ENCODE measurements at regions not wholly inside any gene's neighbourhood (a gene's known extent, or its start where the extent isn't known, plus 50 kb on each side); places are given as distances from the start of the nearest gene placed in this dataset.

DNA sequence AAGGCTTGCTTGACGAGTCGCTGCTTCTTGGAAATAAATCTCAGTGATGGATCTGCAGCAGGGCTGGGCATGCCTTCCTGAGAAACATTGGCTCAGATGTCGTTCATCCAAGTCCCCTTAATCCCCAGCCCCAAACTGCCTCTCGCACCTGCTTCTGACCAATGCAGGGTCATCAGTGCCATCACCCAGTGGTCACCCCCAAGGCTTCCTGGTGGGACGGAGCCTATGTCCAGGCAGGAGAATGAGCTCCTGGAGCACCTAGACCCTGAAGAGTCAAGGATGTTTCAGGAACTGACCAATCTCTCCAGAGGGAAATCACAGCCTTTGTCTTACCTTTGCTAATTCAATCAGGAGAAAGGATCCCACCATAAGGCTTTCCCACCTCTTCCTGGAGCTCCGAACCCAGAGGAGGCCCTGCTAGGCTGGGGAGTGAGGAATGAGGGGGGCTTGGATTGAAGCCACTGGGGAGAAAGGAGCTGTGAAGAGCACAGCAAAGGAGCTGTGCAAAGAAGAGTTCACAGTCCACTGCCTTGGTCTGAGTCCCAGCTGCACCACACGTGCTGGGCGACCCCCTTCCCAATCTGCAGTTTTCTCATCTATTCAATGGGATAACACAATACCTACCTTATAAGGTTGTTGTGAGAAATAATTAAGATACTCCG is 416.1 kb downstream of the NPHP4 start:
- TF ChIP-seq, protein P1, sequence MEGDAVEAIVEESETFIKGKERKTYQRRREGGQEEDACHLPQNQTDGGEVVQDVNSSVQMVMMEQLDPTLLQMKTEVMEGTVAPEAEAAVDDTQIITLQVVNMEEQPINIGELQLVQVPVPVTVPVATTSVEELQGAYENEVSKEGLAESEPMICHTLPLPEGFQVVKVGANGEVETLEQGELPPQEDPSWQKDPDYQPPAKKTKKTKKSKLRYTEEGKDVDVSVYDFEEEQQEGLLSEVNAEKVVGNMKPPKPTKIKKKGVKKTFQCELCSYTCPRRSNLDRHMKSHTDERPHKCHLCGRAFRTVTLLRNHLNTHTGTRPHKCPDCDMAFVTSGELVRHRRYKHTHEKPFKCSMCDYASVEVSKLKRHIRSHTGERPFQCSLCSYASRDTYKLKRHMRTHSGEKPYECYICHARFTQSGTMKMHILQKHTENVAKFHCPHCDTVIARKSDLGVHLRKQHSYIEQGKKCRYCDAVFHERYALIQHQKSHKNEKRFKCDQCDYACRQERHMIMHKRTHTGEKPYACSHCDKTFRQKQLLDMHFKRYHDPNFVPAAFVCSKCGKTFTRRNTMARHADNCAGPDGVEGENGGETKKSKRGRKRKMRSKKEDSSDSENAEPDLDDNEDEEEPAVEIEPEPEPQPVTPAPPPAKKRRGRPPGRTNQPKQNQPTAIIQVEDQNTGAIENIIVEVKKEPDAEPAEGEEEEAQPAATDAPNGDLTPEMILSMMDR (IDR thresholded peaks at IDR 0.05): no peak
- TF ChIP-seq, protein P2, sequence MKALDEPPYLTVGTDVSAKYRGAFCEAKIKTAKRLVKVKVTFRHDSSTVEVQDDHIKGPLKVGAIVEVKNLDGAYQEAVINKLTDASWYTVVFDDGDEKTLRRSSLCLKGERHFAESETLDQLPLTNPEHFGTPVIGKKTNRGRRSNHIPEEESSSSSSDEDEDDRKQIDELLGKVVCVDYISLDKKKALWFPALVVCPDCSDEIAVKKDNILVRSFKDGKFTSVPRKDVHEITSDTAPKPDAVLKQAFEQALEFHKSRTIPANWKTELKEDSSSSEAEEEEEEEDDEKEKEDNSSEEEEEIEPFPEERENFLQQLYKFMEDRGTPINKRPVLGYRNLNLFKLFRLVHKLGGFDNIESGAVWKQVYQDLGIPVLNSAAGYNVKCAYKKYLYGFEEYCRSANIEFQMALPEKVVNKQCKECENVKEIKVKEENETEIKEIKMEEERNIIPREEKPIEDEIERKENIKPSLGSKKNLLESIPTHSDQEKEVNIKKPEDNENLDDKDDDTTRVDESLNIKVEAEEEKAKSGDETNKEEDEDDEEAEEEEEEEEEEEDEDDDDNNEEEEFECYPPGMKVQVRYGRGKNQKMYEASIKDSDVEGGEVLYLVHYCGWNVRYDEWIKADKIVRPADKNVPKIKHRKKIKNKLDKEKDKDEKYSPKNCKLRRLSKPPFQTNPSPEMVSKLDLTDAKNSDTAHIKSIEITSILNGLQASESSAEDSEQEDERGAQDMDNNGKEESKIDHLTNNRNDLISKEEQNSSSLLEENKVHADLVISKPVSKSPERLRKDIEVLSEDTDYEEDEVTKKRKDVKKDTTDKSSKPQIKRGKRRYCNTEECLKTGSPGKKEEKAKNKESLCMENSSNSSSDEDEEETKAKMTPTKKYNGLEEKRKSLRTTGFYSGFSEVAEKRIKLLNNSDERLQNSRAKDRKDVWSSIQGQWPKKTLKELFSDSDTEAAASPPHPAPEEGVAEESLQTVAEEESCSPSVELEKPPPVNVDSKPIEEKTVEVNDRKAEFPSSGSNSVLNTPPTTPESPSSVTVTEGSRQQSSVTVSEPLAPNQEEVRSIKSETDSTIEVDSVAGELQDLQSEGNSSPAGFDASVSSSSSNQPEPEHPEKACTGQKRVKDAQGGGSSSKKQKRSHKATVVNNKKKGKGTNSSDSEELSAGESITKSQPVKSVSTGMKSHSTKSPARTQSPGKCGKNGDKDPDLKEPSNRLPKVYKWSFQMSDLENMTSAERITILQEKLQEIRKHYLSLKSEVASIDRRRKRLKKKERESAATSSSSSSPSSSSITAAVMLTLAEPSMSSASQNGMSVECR (CRISPR knock-in tag; IDR thresholded peaks at IDR 0.05; ENCODE audit: borderline replicate concordance): no peak
- TF ChIP-seq, protein P3, sequence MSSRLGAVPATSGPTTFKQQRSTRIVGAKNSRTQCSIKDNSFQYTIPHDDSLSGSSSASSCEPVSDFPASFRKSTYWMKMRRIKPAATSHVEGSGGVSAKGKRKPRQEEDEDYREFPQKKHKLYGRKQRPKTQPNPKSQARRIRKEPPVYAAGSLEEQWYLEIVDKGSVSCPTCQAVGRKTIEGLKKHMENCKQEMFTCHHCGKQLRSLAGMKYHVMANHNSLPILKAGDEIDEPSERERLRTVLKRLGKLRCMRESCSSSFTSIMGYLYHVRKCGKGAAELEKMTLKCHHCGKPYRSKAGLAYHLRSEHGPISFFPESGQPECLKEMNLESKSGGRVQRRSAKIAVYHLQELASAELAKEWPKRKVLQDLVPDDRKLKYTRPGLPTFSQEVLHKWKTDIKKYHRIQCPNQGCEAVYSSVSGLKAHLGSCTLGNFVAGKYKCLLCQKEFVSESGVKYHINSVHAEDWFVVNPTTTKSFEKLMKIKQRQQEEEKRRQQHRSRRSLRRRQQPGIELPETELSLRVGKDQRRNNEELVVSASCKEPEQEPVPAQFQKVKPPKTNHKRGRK (CRISPR knock-in tag; IDR thresholded peaks at IDR 0.05; ENCODE audit: borderline replicate concordance): no peak
- TF ChIP-seq ELF4 (CRISPR knock-in tag; IDR thresholded peaks at IDR 0.05; ENCODE audit: low read depth) (no peak), CBFB (CRISPR knock-in tag; IDR thresholded peaks at IDR 0.05; ENCODE audit: low read depth) (no peak), NFE2L1 (CRISPR knock-in tag; IDR thresholded peaks at IDR 0.05) (no peak), NFYB (CRISPR knock-in tag; conservative IDR thresholded peaks at IDR 0.05; ENCODE audit: low read depth) (no peak), MYBL2 (CRISPR knock-in tag; IDR thresholded peaks at IDR 0.05) (no peak), TP53 (CRISPR knock-in tag; IDR thresholded peaks at IDR 0.05) (no peak), NR3C1 (CRISPR knock-in tag; conservative IDR thresholded peaks at IDR 0.05; ENCODE audit: low read depth) (no peak)
- TF ChIP-seq, protein P4, sequence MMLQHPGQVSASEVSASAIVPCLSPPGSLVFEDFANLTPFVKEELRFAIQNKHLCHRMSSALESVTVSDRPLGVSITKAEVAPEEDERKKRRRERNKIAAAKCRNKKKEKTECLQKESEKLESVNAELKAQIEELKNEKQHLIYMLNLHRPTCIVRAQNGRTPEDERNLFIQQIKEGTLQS (CRISPR knock-in tag; conservative IDR thresholded peaks at IDR 0.05): no peak
- TF ChIP-seq, protein P5, sequence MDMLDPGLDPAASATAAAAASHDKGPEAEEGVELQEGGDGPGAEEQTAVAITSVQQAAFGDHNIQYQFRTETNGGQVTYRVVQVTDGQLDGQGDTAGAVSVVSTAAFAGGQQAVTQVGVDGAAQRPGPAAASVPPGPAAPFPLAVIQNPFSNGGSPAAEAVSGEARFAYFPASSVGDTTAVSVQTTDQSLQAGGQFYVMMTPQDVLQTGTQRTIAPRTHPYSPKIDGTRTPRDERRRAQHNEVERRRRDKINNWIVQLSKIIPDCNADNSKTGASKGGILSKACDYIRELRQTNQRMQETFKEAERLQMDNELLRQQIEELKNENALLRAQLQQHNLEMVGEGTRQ (CRISPR knock-in tag; IDR thresholded peaks at IDR 0.05): no peak

Data from WTC11 (cell line).